22Rv1 (cell line): ENCODE measurements at regions not wholly inside any gene's neighbourhood (a gene's known extent, or its start where the extent isn't known, plus 50 kb on each side); places are given as distances from the start of the nearest gene placed in this dataset.

Source experiments
- H3K27ac ChIP-seq: fragments of 450-650 bp; 2 replicates; pipeline ENCODE4 v1.5.1; 2017
- ZFX ChIP-seq: fragments of 450-650 bp; IDR thresholded peaks from 2 replicates; pipeline ENCODE4 v1.6.1; 2017; ENCODE audit warnings: antibody characterized with exemption, borderline replicate concordance
- TF ChIP-seq, protein P1 (sequence below): fragments of 450-650 bp; IDR thresholded peaks from 2 replicates; pipeline ENCODE4 v1.5.1; 2017; ENCODE audit warnings: mild to moderate bottlenecking

DNA sequence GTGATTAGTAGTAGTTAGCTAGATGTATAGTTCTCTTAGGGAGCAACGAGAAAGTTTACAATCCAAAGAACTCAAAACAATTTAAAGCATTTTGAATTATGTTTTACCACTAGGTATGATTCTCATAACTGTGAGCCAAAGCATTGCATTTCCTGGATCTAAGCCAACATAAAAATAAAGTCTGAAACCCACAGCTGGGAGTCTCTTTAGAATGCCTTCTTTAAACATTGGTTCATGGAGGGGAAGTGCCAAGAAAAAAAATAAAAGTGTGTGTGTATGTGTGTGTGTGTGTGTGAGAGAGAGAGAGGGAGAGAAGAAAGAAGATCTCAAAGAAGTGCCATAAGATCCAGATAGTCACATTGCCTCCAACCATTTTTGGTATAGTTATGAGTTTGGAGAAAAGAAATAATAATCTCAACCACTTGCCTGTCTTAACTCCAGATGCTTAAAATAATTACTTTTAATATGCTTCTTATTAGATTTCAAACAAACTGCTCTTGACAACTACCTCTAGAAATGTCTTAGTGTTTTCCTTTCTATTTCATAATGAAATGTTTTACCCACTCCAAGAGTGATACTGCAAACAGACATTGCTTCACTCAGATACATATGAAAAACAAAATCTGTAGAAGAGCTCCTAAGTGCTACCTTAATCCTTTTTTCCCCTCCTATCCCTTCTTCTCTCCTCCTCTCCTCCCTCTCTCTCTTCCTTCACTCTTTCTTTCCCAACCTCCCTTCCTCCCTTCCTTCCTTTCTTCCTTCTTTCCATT, 554.1 kb downstream of the KCTD12 start:
- TF ChIP-seq ZFX: no peak
- TF ChIP-seq, protein P1, sequence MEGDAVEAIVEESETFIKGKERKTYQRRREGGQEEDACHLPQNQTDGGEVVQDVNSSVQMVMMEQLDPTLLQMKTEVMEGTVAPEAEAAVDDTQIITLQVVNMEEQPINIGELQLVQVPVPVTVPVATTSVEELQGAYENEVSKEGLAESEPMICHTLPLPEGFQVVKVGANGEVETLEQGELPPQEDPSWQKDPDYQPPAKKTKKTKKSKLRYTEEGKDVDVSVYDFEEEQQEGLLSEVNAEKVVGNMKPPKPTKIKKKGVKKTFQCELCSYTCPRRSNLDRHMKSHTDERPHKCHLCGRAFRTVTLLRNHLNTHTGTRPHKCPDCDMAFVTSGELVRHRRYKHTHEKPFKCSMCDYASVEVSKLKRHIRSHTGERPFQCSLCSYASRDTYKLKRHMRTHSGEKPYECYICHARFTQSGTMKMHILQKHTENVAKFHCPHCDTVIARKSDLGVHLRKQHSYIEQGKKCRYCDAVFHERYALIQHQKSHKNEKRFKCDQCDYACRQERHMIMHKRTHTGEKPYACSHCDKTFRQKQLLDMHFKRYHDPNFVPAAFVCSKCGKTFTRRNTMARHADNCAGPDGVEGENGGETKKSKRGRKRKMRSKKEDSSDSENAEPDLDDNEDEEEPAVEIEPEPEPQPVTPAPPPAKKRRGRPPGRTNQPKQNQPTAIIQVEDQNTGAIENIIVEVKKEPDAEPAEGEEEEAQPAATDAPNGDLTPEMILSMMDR: no peak

DNA sequence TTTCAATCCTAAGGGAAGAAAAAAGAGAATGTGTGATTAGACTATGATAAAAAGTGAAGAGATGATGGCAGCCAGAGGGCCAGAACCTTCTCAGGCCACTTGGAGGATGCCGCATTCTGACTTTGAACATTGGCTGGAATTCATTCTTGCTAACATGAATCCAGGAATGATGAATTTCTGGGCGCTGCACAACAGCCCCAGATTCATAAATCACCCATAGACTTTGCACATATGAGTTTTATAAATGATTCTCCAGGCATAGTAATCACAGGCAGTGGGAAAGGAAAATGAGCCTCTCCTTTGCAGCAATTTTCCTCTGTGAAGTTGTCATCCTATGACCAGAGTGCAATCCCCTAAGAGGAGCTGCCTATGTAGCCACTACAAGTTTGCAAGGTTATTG, 555.4 kb downstream of the KCTD12 start:
- no peak overlapping the region for H3K27ac ChIP-seq
- no peak for TF ChIP-seq ZFX
- TF ChIP-seq, protein P1: no peak

More for the DNA sequence above, 554.1 kb downstream of the KCTD12 start:
- H3K27ac ChIP-seq: no peak overlapping the region

DNA sequence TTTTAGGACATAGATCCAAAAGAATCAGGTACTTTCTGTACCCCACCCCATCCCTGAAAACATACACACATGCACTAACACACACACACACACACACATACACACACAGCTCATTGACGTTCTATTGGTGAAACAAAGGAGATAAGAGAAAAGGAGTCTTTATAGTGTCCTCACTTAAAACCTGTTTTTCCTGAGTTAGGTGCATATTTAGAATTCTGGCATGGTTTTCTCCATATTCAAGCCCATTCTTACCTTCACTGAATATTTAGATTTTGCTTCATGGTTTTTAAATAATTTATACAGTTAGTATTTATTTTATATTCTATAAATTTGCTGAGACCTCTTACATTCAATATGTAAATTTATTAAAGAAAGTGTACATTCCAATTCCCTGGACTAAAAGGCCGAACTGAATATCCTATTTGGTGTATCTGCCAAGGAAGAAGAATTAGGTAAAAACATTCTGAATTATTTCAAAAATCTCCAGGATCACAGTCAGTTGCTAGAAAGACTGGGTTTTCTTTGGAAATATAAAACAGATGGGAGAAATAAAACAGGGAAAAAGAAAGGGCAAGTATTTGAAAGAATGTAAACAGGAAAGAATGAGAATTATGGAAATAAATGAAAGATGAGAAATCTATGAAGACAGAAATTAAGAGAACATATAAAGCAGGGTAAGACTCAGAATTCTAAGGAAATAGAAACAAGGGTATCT, 556.2 kb downstream of the KCTD12 start:
- TF ChIP-seq ZFX: no peak
- TF ChIP-seq, protein P1: no peak
- no peak overlapping the region for H3K27ac ChIP-seq

DNA sequence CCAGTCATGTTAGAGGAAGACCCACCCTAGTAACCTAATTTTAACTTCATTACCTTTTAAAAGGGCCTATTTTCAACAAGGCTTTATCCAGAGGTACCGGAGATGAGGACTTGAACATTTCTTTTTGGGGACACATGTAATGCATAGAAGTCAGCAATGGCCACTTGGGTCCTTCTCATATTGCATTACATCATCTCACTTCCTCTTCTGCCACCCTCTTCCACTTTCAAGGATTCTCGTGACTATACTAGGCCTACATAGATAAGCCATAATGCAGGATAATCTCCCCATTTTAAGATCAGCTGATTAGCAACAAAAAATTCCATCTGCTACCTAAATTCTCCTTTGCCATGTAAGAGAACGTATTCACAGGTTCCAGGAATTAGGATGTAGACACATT, 557.2 kb downstream of the KCTD12 start:
- TF ChIP-seq, protein P1: no peak
- no peak for TF ChIP-seq ZFX
- no peak overlapping the region for H3K27ac ChIP-seq

DNA sequence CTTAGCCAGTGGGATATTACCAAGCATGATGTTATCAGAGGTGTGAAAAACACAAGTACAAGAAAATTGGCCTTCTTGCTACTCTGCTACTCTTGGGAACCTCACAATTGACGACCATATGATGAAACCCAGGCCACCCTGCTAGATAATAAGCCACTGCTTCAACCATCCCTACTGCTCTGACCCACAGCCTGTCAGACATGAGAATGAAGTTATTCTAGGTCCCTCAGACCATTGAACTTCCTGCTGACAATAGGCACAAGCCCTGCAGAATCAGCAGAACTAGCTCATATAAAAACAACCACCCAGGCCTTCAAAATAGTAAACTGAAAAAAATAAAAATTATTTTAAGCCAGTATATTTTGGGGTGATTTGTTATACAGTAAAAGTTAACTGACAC, 559.9 kb downstream of the KCTD12 start:
- H3K27ac ChIP-seq: no peak overlapping the region
- TF ChIP-seq ZFX: no peak
- TF ChIP-seq, protein P1: no peak

DNA sequence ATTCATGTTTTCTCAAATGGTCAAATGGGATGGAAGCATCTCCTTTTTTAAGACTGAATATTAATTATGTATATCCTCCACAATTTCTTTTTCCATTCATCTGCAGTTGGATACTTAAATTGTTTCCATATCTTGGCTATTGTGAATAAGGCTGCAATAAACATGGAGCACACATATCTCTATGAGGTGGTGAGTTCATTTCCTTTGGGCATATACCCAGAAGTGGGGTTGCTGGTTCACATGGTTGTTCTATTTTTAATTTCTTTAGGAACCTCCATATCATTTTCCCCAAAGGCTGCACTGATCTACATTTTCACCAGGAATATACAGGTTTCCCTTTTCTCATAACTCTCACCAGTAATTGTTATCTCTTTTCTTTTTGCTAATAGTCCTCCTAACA, 566.3 kb downstream of the KCTD12 start:
- TF ChIP-seq, protein P1: no peak
- TF ChIP-seq ZFX: no peak
- no peak overlapping the region for H3K27ac ChIP-seq

DNA sequence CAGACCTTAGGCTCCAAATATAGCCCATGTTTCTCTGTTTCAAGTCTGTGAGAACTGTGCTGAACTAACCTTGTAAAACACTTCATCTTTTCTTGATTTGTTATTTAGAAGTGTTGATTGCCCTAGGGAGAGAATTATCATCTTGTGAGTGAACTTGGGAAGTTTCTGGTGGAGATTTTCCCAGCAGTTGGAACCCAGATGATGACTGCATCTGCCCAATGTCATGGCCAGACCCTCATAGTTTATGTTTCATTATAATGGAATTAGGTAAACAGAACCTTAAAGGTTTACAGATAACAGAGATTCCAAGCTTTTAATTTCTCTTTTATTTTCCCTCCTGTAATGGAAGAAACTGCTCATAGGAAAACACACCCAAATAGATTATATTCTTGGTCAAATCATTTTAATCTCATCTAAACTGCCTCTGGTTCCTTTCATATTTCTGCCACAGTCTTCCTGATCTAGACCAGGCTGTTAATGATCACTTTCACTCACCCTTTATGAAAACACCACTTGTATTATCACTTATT, 569.1 kb downstream of the KCTD12 start:
- TF ChIP-seq ZFX: no peak
- TF ChIP-seq, protein P1: no peak
- H3K27ac ChIP-seq: no peak overlapping the region
